ENCODE measurements at regions not wholly inside any gene's neighbourhood (a gene's known extent, or its start where the extent isn't known, plus 50 kb on each side); places are given as distances from the start of the nearest gene placed in this dataset.
"Not testable (repeated sequence)": the region's sequence is repeated elsewhere in the genome, so short reads cannot be mapped to it uniquely, and the experiment has no call there.

GRCh38 chr1:83295594-83295993 is 703.3 kb downstream of the TTLL7 start:
- H3K9me3 ChIP-seq; DNase-seq; intact Hi-C loops (cut with DNase I); H3K4me3 ChIP-seq; H3K27me3 ChIP-seq; H3K27ac ChIP-seq; H3K36me3 ChIP-seq; H3K4me1 ChIP-seq (ENCODE audit: insufficient read depth): not testable (repeated sequence)
- 98 to 100% (median 100%) methylated on average over 1 of the region's 1 CpG for WGBS, 3 donors

- DNase-seq; H3K9me3 ChIP-seq; H3K27ac ChIP-seq; H3K27me3 ChIP-seq; intact Hi-C loops (cut with DNase I); H3K4me1 ChIP-seq (ENCODE audit: insufficient read depth); H3K36me3 ChIP-seq; H3K4me3 ChIP-seq: not testable (repeated sequence)
- WGBS, 3 donors, result 89 to 100% (median 94%) methylated on average over 1 of the region's 1 CpG
Measured at GRCh38 chr1:83287391-83287790, 711.5 kb downstream of the TTLL7 start.

- H3K9me3 ChIP-seq; H3K36me3 ChIP-seq; intact Hi-C loops (cut with DNase I); H3K27ac ChIP-seq; H3K4me1 ChIP-seq (ENCODE audit: insufficient read depth); H3K4me3 ChIP-seq; DNase-seq; H3K27me3 ChIP-seq: not testable (repeated sequence)
- WGBS, 3 donors, result 73 to 89% (median 80%) methylated on average over 3 of the region's 3 CpGs
Measured at GRCh38 chr1:83274656-83275055, 724.3 kb downstream of the TTLL7 start.

- H3K9me3 ChIP-seq; H3K27me3 ChIP-seq; H3K27ac ChIP-seq; H3K36me3 ChIP-seq; intact Hi-C loops (cut with DNase I); H3K4me3 ChIP-seq; H3K4me1 ChIP-seq (ENCODE audit: insufficient read depth); DNase-seq: not testable (repeated sequence)
- 68 to 86% (median 84%) methylated on average over 1 of the region's 1 CpG for WGBS, 3 donors
Measured at GRCh38 chr1:83272484-83272883, 726.4 kb downstream of the TTLL7 start.

- H3K4me3 ChIP-seq; H3K36me3 ChIP-seq; H3K27me3 ChIP-seq; DNase-seq; H3K4me1 ChIP-seq (ENCODE audit: insufficient read depth); H3K27ac ChIP-seq; H3K9me3 ChIP-seq; intact Hi-C loops (cut with DNase I): not testable (repeated sequence)
- WGBS, 3 donors, result 58 to 70% (median 60%) methylated on average over 3 of the region's 3 CpGs
Measured at GRCh38 chr1:83271834-83272233, 727.1 kb downstream of the TTLL7 start.

GRCh38 chr1:83270801-83271200 is 728.1 kb downstream of the TTLL7 start:
- WGBS, 3 donors, result 56 to 80% (median 75%) methylated on average over 1 of the region's 1 CpG
- H3K27me3 ChIP-seq; H3K4me1 ChIP-seq (ENCODE audit: insufficient read depth); intact Hi-C loops (cut with DNase I); H3K36me3 ChIP-seq; DNase-seq; H3K9me3 ChIP-seq; H3K4me3 ChIP-seq; H3K27ac ChIP-seq: not testable (repeated sequence)

GRCh38 chr1:83263808-83264207 is 735.1 kb downstream of the TTLL7 start:
- intact Hi-C loops (cut with DNase I), result not testable (repeated sequence)
- WGBS, 3 donors, result 91 to 95% (median 93%) methylated on average over 13 to 14 of the region's 14 CpGs

GRCh38 chr1:83251687-83252086 is 747.2 kb downstream of the TTLL7 start:
- 89 to 93% (median 90%) methylated on average over 4 of the region's 4 CpGs for WGBS, 3 donors
- intact Hi-C loops (cut with DNase I), result not testable (repeated sequence)

More at GRCh38 chr1:83263808-83264207, 735.1 kb downstream of the TTLL7 start:
- H3K4me1 ChIP-seq (ENCODE audit: insufficient read depth); H3K4me3 ChIP-seq; H3K27me3 ChIP-seq; H3K9me3 ChIP-seq; H3K36me3 ChIP-seq; H3K27ac ChIP-seq; DNase-seq: not testable (repeated sequence)

GRCh38 chr1:83246780-83247179 is 752.2 kb downstream of the TTLL7 start:
- intact Hi-C loops (cut with DNase I); H3K4me3 ChIP-seq; H3K9me3 ChIP-seq; H3K27me3 ChIP-seq; H3K36me3 ChIP-seq; DNase-seq; H3K27ac ChIP-seq; H3K4me1 ChIP-seq (ENCODE audit: insufficient read depth): not testable (repeated sequence)
- 92 to 98% (median 92%) methylated on average over 3 of the region's 3 CpGs for WGBS, 3 donors

More at GRCh38 chr1:83251687-83252086, 747.2 kb downstream of the TTLL7 start:
- H3K36me3 ChIP-seq; H3K9me3 ChIP-seq; H3K4me1 ChIP-seq (ENCODE audit: insufficient read depth); H3K27me3 ChIP-seq; H3K4me3 ChIP-seq; DNase-seq; H3K27ac ChIP-seq: not testable (repeated sequence)

- H3K27me3 ChIP-seq; H3K4me1 ChIP-seq (ENCODE audit: insufficient read depth); H3K4me3 ChIP-seq; intact Hi-C loops (cut with DNase I); DNase-seq; H3K36me3 ChIP-seq; H3K9me3 ChIP-seq; H3K27ac ChIP-seq: not testable (repeated sequence)
Measured at GRCh38 chr1:83244832-83245231, 754.1 kb downstream of the TTLL7 start.

GRCh38 chr1:83239568-83239967 is 759.4 kb downstream of the TTLL7 start:
- H3K4me1 ChIP-seq (ENCODE audit: insufficient read depth); H3K4me3 ChIP-seq; H3K27ac ChIP-seq; DNase-seq; H3K9me3 ChIP-seq; H3K36me3 ChIP-seq; H3K27me3 ChIP-seq; intact Hi-C loops (cut with DNase I): not testable (repeated sequence)

GRCh38 chr1:83238654-83239053 is 760.3 kb downstream of the TTLL7 start:
- H3K4me3 ChIP-seq; intact Hi-C loops (cut with DNase I); H3K36me3 ChIP-seq; H3K27me3 ChIP-seq; H3K27ac ChIP-seq; H3K4me1 ChIP-seq (ENCODE audit: insufficient read depth); DNase-seq; H3K9me3 ChIP-seq: not testable (repeated sequence)

GRCh38 chr1:83219788-83220187 is 779.1 kb downstream of the TTLL7 start:
- H3K36me3 ChIP-seq; H3K27me3 ChIP-seq; DNase-seq; H3K4me3 ChIP-seq; H3K27ac ChIP-seq; intact Hi-C loops (cut with DNase I); H3K4me1 ChIP-seq (ENCODE audit: insufficient read depth); H3K9me3 ChIP-seq: not testable (repeated sequence)
